Common myeloid progenitor, CD34-positive (primary cell): ENCODE measurements at regions not wholly inside any gene's neighbourhood (a gene's known extent, or its start where the extent isn't known, plus 50 kb on each side); places are given as distances from the start of the nearest gene placed in this dataset.
"Not testable (repeated sequence)": the region's sequence is repeated elsewhere in the genome, so short reads cannot be mapped to it uniquely, and the experiment has no call there.

Experiments used
- CTCF ChIA-PET: fragments of 350-600 bp; sonication (Branson Sonifier 250); formaldehyde crosslinking; loops from one replicate; lab custom pipeline; 2021; ENCODE audit warnings: antibody characterized with exemption; lab: Charles Lee
- POLR2A ChIA-PET: fragments of 350-600 bp; sonication (Branson Sonifier 250); formaldehyde crosslinking; loops from one replicate; lab custom pipeline; 2021; ENCODE audit warnings: antibody characterized with exemption; lab: Charles Lee
- DNase-seq, 3 donors: peaks; one replicate each; pipeline versions ENCODE4 v3.0.0 to v3.0.0-alpha.2; 2013
- H3K27ac ChIP-seq, 2 experiments: 1 replicate in 1 of 2; 2 replicates in 1 of 2; pipeline ENCODE4 v1.7.0; 2013; ENCODE audit warnings: inconsistent platforms in 2 of 2, low read length in 2 of 2, mild to moderate bottlenecking in 2 of 2, low read depth in 1 of 2, moderate library complexity in 1 of 2; ENCODE audit not compliant: severe bottlenecking in 2 of 2, insufficient read depth in 1 of 2, poor library complexity in 1 of 2
- H3K27me3 ChIP-seq, 5 experiments: replicated peaks in 2 of 5; 1 replicate in 3 of 5; 2 replicates in 2 of 5; pipeline versions ENCODE4 v1.6.1 to v1.7.0; 2013; ENCODE audit warnings: low read length in 4 of 5, mild to moderate bottlenecking in 2 of 5, moderate library complexity in 2 of 5, inconsistent platforms in 1 of 5; ENCODE audit not compliant: insufficient read depth in 5 of 5, control insufficient read depth in 4 of 5
- H3K36me3 ChIP-seq, 4 experiments: 1 replicate in 2 of 4; 2 replicates in 2 of 4; pipeline versions ENCODE4 v1.6.1 to v1.7.0; 2013; ENCODE audit warnings: low read length in 3 of 4, control low read depth in 1 of 4, mild to moderate bottlenecking in 1 of 4; ENCODE audit not compliant: control insufficient read depth in 4 of 4, insufficient read depth in 4 of 4
- H3K4me1 ChIP-seq, 4 experiments: 1 replicate in 3 of 4; 2 replicates in 1 of 4; pipeline versions ENCODE4 v1.6.1 to v1.7.1; 2013; ENCODE audit warnings: low read length in 3 of 4, mild to moderate bottlenecking in 3 of 4, control low read depth in 1 of 4, inconsistent platforms in 1 of 4, moderate library complexity in 1 of 4; ENCODE audit not compliant: control insufficient read depth in 4 of 4, insufficient read depth in 4 of 4; ENCODE audit errors: control extremely low read depth in 1 of 4
- H3K4me3 ChIP-seq, 7 experiments: 1 replicate in 4 of 7; 2 replicates in 3 of 7; pipeline versions ENCODE4 v1.5.1 to v1.7.0; 2013; ENCODE audit warnings: mild to moderate bottlenecking in 7 of 7, low read length in 6 of 7, moderate library complexity in 6 of 7, inconsistent platforms in 2 of 7, low read depth in 2 of 7, control low read depth in 1 of 7; ENCODE audit not compliant: insufficient read depth in 4 of 7, control insufficient read depth in 1 of 7; ENCODE audit errors: extremely low read depth in 1 of 7
- H3K9me3 ChIP-seq, 5 experiments: 1 replicate in 4 of 5; 2 replicates in 1 of 5; pipeline versions ENCODE4 v1.6.1 to v1.7.1; 2013; ENCODE audit warnings: low read length in 4 of 5, mild to moderate bottlenecking in 2 of 5, inconsistent platforms in 1 of 5, low read depth in 1 of 5, moderate library complexity in 1 of 5; ENCODE audit not compliant: control insufficient read depth in 4 of 5, insufficient read depth in 2 of 5; ENCODE audit errors: control extremely low read depth in 1 of 5
- WGBS: methylation state at CpG from one replicate; pipeline ENCODE4 v1.1.5; 2013; ENCODE audit not compliant: insufficient coverage; 5-methylcytosine and 5-hydroxymethylcytosine counted together

DNA sequence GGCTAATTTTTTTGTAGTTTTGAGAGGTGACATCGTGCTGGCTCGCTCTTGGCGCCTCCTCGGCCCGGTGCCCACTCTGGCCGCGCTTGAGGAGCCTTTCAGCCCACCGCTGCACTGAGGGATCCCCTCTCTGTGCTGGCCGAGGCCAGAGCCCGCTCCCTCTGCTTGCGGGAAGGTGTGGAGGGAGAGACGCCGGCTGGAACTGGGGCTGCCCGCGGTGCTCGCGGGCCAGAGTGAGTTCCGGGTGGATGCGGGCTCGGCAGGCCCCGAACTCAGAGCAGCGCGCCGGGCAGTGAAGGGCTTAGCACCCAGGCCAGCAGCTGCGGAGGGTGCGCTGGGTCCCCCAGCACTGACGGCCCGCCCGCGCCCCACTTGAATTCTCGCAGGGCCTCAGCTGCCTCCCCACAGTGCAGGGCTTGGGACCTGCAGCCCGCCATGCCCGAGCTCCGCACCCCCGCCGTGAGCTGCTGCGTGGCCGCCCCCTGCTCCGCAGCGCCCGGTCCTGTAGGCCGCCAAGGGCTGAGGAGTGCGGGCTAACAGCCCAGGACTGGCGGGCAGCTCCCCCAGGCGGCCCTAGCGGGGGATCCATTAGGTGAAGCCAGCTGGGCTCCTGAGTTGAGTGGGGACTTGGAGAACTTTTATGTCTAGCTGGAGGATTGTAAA lies 113.2 kb upstream of the ZSWIM2 start:
- WGBS, result 98% methylated on average over 29 of the region's 46 CpGs
- DNase-seq, result no peak
- H3K4me1 ChIP-seq, result no peaks in the 10 kb centered on the region
- H3K36me3 ChIP-seq, result no peaks in the 10 kb centered on the region
- POLR2A ChIA-PET, result no interaction called here
- no peaks in the 10 kb centered on the region for H3K27me3 ChIP-seq
- H3K4me3 ChIP-seq, result no peak overlapping the region
- CTCF ChIA-PET, result no interaction called here
- no peak overlapping the region for H3K27ac ChIP-seq
- peaks cover 0 to 4% (median 0%) of the 10 kb centered on the region in 5 experiments for H3K9me3 ChIP-seq

DNA sequence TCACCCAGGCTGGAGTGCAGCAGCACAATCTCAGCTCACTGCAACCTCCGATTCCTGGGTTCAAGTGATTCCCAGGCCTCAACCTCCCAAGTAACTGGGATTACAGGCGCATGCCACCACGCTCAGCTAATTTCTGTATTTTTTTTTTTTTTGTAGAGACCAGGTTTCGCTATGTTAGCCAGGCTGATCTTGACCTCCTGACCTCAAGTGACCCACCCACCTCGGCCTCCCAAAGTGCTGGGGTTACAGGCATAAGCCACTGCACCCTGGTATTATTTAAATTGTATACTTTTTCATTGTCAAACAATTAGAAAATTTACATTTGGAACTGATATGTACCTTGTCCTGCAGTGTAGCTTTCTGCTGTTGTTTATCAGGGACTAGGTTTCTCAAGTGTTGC lies 111.3 kb upstream of the ZSWIM2 start:
- DNase-seq, H3K27ac ChIP-seq, POLR2A ChIA-PET, H3K4me1 ChIP-seq, H3K4me3 ChIP-seq, H3K27me3 ChIP-seq, CTCF ChIA-PET, H3K9me3 ChIP-seq, H3K36me3 ChIP-seq: not testable (repeated sequence)
- 86% methylated on average over 1 of the region's 5 CpGs for WGBS

- no peak overlapping the region for H3K27ac ChIP-seq
- no peaks in the 10 kb centered on the region for H3K27me3 ChIP-seq
- H3K4me3 ChIP-seq, result no peak overlapping the region
- DNase-seq, result no peak
- no peaks in the 10 kb centered on the region for H3K36me3 ChIP-seq
- H3K9me3 ChIP-seq, result peaks cover 0 to 4% (median 0%) of the 10 kb centered on the region in 5 experiments
- no CpG with 5 or more reads among the region's 6 CpGs for WGBS
- ChIA-PET POLR2A (no interaction called here), CTCF (no interaction called here)
- H3K4me1 ChIP-seq, result no peaks in the 10 kb centered on the region
These were observed 110.5 kb upstream of the ZSWIM2 start for GRCh38 chr2:186959486-186959885.

DNA sequence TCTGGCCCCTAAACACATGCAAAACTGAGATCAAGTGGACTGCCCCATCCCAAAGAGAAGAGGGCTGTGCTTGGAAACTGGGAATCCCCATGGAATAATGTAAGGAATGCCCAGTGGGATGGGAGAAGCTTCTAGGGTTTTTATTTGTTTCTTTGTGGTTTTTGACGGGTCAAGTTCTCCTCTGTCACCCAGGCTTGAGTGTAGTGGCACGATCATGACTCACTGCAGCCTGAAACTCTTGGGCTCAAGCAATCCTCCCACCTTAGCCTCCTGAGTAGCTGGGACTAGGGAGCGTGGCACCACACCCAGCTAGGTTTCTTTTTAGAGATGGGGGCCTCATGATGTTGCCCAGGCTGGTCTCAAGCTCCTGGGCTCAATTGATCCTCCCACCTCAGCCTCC lies 101.7 kb upstream of the ZSWIM2 start:
- CTCF ChIA-PET, result interaction anchor here (0.6 to 0.7 kb wide), 2 partner anchors 25 to 34 kb away, joined by 3 to 4 read pairs; no protein-coding TSS in a partner anchor
- DNase-seq, result no peak
- Histone ChIP-seq H3K4me3 (no peak overlapping the region), H3K27me3 (no peaks in the 10 kb centered on the region), H3K9me3 (no peaks in the 10 kb centered on the region), H3K36me3 (no peaks in the 10 kb centered on the region), H3K4me1 (peaks cover 0 to 10% (median 5%) of the 10 kb centered on the region in 4 experiments), H3K27ac (no peak overlapping the region)
- 100% methylated on average over 2 of the region's 3 CpGs for WGBS
- POLR2A ChIA-PET, result no interaction called here

DNA sequence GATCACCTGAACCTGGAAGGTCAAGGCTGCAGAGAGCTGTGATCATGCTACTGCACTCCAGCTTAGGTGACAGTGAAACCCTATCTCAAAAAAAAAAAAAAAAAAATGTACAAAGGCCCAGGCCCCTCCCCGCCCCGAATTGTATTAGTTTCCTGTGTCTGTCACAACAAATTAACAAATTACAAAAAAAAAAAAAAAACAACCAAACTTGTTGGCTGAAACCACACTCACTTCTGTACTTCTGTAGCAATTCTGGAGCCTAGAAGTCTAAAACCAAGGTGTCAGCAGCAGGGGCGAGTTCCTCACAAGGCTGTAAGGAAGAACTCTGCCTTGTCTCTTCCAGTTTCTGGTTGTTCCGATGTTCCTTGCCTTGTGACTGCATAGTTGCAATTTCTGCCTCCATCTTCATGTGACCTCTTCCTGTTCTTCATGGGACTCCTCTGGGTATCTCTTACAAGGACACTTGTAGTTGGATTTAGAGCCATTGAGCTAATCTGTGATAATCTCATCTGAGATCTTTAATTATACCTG lies 100.8 kb upstream of the ZSWIM2 start:
- ChIA-PET POLR2A (no interaction called here), CTCF (interaction anchor here (0.7 to 1.4 kb wide), 2 partner anchors 16 to 24 kb away, joined by 3 to 4 read pairs; no protein-coding TSS in a partner anchor)
- WGBS, result 85% methylated on average over 2 of the region's 4 CpGs
- H3K4me1 ChIP-seq, result peaks cover 0 to 10% (median 5%) of the 10 kb centered on the region in 4 experiments
- DNase-seq, result peak in 2 of 3 donors; percentile 34 to 51
- H3K27ac ChIP-seq, result no peak overlapping the region
- H3K36me3 ChIP-seq, result no peaks in the 10 kb centered on the region
- no peaks in the 10 kb centered on the region for H3K9me3 ChIP-seq
- H3K27me3 ChIP-seq, result no peaks in the 10 kb centered on the region
- H3K4me3 ChIP-seq, result no peak overlapping the region

DNA sequence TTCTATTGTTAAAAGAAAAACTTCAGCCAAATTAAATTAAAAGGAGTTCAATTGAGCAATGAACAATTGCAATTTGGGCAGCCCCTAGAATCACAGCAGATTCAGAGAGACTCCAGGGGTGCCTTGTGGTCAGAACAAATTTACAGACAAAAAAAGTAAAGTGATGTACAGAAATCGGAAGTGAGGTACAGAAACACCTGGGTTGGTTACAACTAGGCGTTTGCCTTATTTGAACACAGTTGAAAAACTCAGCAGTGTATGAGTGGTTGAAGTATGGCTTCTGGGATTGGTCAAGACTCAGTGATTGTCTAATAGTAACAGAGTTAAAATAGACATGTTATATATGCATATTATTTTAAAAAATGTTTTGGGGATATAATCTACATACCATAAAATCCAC lies 98.5 kb upstream of the ZSWIM2 start:
- ChIA-PET POLR2A (no interaction called here), CTCF (no interaction called here)
- 86% methylated on average over 1 of the region's 2 CpGs for WGBS
- DNase-seq, result no peak
- peaks cover 0 to 10% (median 5%) of the 10 kb centered on the region in 4 experiments for H3K4me1 ChIP-seq
- H3K27ac ChIP-seq, result no peak overlapping the region
- H3K4me3 ChIP-seq, result no peak overlapping the region
- H3K27me3 ChIP-seq, result no peaks in the 10 kb centered on the region
- no peaks in the 10 kb centered on the region for H3K36me3 ChIP-seq
- H3K9me3 ChIP-seq, result no peaks in the 10 kb centered on the region

DNA sequence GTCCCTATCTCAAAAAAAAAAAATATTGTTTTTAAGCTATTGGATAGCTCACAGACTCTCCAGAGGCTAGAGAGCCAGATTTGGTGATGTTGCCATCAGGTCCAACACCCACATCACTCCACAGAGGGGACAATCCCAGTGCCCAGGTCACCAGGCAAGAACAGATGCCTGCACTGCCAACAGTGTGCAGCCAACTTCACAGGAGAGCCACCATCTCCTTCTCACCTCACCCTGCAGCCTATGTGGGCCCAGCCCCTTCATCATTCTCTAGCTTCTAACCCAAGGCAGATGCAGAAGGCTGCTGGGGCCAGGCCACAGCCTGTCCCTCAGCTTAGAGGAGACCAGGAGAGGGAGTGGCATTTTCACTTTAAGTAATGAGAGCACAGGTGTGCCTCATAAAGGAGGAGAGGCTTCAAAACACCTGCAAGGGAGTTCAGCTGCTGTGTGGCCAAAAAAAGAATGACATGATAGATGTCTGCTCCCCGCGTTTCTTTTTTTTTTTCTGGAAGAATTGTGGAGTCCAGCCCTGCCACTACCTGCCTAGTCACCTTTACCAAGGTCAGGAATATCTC lies 98.0 kb upstream of the ZSWIM2 start:
- no peak for DNase-seq
- Histone ChIP-seq H3K27me3 (no peaks in the 10 kb centered on the region), H3K36me3 (no peaks in the 10 kb centered on the region), H3K9me3 (no peaks in the 10 kb centered on the region), H3K4me3 (no peak overlapping the region), H3K4me1 (peaks cover 0 to 6% (median 3%) of the 10 kb centered on the region in 4 experiments), H3K27ac (no peak overlapping the region)
- POLR2A ChIA-PET, result interaction anchor here (0.6 kb wide), 1 partner anchor 493 kb away, joined by 3 read pairs; no protein-coding TSS in a partner anchor
- WGBS, result 82% methylated on average over 2 of the region's 2 CpGs
- CTCF ChIA-PET, result interaction anchor here (0.6 kb wide), 1 partner anchor 35 kb away, joined by 3 read pairs; no protein-coding TSS in a partner anchor
